A172 (cell line): ENCODE measurements at regions not wholly inside any gene's neighbourhood (a gene's known extent, or its start where the extent isn't known, plus 50 kb on each side); places are given as distances from the start of the nearest gene placed in this dataset.

ENCODE experiments used
- DNase-seq: peaks from one replicate; pipeline ENCODE4 v3.0.0-alpha.2; 2015; ENCODE audit warnings: low spot score

DNA sequence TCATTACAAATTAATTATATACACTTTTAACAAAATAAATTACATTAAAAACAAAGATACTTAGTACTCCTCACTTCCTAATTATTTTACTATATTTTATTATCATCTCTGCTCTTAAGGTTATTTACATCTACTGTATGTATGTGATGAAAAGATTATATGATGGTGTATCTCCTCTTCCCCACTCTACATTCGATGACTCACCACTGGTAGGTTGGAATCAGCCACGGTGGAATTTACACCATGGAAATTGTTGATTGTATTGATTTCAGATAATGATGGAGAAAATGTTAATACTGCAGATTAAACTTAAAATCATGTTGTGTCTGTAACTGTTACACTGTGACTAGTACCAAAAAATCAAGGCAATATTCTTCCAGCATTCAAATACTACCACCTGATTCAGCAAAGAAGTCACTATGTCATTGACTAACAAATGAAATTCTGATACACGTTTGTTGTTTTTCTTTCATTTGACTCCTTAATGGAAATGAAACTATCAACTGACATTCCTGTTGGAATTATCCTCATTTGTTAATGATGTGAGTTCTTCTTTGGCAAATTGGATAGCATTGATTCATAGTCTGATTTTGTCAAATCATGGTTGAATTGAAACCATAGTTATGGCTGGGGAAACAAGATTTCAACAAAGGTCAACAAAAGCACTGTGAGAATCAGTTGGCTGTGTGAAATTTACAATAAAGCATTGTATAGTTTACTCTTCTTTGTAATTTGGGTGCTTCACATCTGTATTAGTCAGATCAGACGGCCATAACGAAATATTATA lies 69.0 kb upstream of the NLK start:
- DNase-seq = no peak

DNA sequence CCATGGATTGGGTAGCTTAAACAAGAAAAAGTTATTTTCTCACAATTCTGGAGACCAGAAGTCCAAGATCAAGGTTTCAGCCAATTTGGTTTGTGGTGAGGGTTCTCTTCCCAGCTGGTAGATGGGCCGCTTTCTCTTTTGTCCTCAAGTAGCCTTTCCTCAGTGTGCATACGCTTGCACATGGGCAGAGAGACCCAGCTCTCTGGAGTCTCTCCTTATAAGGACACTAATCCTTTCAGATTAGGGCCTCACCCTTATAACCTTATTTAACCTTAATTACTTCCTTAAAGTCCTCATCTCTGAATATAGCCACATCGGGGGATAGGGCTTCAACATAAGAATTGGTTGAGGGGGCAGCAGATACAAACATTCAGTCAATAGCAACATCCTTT lies 68.4 kb upstream of the NLK start:
- DNase-seq = no peak

GRCh38 chr17:27974531-27975145 lies 67.8 kb upstream of the NLK start:
- no peak for DNase-seq

DNA sequence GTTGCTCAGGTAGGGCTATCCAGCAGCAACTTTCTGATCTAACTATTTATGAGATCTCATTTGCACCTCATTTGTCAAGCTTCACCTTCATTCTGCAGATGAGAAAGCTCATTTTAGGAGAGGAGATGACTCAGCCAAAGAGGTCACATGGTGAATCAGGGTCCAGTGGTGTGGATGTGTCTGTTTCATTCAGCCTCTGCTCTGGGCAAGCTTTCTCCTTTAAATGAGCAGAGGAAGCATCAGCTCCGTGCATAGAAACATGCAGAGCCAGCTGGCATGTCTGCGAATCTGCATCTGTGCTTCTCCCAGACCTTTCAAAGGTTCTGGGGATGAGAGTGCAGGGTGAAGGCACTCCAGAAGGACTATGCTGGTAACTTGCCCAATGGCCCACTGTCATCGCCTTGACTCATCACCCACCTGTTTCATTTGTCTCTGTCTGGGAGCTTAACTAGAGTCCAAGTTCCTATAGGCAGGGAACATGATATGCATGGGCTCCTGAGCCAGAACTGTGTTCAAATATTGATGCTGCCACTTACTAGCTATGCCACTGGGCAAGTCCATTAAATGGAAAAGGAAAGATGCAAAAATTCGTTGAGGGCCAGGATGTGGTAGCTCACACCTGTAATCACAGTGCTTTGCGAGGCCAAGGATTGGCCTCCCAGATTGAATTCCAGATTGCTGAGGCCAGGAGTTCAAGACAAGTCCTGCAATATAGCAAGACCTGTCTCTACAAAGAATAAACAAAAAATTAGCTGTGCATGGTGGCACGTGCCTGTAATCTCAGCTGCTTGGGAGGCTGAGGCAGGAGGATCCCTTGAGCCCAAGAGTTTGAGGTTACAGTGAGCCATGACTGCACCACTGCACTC lies 67.1 kb upstream of the NLK start:
- peak; percentile 75 for DNase-seq

DNA sequence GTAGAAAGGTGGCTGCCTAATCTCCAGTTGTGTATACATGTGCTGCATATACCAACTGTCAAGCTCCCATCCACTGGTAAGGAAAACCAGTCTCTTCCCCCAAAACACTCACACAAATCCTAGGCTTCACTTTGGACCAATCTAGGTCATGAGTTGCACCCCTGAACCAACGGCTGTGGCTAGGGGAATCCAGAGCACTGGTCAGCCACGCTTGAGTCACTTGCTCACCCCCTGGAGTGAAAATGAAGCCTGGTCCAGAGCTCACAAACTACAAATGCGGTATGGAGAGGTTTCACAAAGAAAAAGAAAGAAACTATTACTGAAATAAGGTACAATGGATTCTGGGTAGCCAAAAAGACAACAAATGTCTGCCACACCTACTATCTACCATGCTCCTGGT lies 66.1 kb upstream of the NLK start:
- peak; percentile 58 for DNase-seq

DNA sequence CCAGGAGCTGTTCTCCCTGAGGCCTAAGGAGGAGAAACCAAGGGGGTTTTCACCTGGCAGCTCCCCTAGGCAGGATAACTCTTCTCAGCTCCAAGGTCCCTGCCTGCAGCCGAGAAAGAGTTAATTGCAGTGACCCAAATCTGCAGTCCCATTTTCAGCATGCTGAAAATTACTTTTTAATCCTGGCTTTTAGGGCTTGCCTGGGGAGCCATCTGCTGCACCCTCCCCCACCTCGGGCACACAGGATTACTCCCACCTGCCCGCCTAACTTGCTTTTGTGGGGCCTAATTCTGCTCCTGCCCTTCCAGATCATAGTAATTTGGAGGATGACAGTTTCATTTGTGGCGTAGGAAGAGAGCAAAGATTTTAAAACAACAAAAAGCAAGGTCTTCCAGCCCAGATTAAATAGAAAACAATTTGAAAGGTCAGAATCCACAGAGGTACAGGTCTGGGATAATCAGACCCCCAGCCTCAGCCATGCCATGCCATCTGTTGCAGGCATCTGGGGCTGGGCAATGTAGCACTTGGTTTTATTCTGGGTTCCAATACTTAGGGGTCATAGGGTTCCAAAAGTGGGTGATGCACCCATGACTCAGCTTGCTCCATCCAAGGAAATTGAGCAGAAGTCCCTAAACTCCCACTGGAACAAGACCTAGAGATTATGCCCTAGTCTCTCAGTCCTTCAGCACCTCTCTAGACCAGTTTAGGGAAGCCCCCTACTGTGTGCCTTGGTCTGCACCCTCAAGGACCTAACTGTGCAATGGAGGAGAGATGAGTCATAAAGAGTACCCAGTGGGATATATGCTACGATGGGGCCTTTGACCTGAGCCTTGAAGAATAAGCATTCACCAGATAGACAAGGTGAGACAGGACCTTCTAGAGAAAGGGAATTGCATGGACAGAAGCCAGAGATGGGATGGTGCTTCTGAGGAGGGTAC lies 64.5 kb upstream of the NLK start:
- no peak for DNase-seq

DNA sequence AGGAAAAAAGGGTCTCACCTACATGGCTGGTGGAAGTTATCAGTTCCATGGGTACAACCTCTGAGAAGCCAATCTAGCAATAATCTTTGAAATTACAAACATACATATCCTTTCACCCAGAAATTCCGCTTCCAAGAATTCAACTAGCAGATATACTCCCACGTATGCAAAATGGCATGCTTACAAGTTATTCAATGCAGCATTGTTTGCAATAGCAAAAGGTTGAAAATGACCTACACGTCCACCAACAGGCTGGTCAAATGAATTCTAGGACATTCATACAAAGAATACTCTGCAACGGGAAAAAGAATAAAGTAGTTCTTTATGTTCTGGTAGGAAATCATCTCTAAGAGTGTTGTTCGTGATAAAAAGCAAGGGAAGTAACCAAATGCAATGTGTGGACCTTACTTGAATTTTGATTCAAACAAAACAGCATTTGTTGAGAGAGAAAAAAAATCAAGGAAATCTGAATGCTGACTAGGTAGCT lies 63.7 kb upstream of the NLK start:
- no peak for DNase-seq

- peak; percentile 94 for DNase-seq
Measured at GRCh38 chr17:27980043-27980442, 62.4 kb upstream of the NLK start.

- no peak for DNase-seq
Measured at GRCh38 chr17:27981978-27982377, 60.5 kb upstream of the NLK start.

DNA sequence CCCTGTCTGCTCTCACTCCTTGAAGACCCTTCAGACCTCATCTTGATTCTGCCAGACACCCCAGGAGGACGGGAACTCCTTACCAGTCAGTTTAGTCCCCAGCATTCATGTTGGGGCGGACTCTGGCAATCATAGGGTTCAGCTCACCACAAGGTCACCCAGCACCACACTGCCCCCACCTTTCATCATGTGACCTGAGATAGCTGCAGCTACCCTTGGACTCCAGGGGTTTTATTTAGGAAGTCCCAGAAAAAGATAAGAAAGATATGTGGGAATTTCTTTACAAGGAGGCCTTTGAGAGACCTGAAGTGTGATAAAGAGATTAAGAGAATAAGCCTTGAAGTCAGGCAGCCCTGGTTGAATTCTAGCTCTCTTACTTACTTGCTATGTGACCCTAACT lies 59.8 kb upstream of the NLK start:
- DNase-seq = no peak

DNA sequence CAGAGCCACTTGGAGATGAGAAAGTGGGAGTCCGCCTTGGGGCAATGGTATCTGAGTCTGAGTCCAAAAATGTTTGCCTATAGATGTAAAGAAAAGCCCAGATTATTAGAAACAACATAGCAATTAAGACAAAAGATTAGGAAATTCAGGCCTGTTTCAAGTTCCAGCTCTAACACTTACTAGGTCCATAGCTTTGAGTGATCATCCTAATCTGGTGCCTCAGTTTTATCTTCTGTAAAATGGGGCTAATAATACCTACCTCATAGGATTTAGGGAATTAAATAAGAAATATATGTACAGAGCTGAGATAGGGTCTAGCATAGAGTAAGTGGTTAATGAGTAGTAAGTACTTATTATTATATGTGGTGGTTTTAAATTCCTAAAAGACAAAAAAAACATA lies 58.6 kb upstream of the NLK start:
- no peak for DNase-seq

GRCh38 chr17:27984404-27984803 lies 58.1 kb upstream of the NLK start:
- DNase-seq = no peak

- DNase-seq = no peak
Measured at GRCh38 chr17:27984816-27985215, 57.7 kb upstream of the NLK start.

- no peak for DNase-seq
Measured at GRCh38 chr17:27985306-27985705, 57.2 kb upstream of the NLK start.

- DNase-seq = no peak
Measured at GRCh38 chr17:27985736-27986399, 56.6 kb upstream of the NLK start.

DNA sequence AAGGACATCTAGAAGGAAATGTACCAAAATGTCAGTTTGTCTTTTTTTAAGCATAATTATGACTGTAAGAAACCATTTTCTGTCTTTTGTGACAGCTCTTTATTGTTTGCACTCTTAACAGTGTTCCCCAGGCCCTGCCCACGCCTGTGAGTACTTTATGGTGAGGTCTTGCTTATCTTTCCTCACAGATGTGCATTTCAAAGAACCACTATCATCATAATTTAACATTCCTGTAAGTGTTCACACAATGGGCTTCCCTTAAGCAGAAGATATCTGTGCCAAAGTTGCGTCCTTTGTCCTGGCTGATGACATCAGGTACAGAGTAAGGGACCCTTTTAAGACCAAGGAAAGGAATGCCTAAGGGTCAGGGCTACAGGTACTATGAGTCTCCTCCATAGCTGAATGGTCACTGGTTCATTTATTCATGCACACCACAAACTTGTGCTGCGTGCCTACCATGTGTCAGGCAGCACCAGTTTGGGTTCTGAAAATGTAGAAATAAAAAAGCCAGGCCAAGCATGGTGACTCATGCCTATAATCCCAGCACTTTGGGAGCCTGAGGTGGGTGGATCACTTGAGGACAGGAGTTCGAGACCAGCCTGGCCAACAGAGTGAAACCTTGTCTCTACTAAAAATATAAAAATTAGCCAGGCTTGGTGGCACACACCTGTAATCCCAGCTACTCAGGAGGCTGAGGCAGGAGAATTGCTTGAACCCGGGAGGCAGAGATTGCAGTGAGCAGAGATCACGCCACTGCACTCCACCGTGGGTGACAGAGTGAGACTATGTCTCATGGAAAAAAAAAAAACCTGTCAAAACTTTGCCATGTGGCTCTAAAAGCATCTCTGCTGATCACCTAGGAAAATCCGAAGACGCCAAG lies 55.4 kb upstream of the NLK start:
- DNase-seq = no peak

- peak; percentile 51 for DNase-seq
Measured at GRCh38 chr17:27989046-27989445, 53.4 kb upstream of the NLK start.

DNA sequence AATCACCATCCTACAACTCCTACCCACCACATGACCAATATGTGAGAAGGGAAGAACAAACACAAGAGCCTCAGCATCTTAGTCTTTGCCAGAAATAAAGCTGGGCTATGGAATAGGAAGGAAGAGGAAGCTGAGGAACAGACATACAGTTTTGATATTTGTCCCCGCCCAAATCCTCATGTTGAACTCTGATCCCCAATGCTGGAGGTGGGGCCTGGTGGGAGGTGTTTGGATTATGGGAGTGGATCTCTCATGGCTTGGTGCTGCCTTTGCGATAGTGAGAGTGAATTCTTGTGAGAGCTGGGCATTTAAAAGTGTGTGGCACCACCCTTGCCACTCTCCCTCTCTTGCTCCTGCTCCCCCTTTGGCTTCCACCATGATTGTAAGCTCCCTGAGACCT lies 52.4 kb upstream of the NLK start:
- no peak for DNase-seq

- DNase-seq = no peak
Measured at GRCh38 chr17:27990979-27991378, 51.5 kb upstream of the NLK start.

GRCh38 chr17:27991462-27991993 lies 50.9 kb upstream of the NLK start:
- DNase-seq = no peak
